Testis (tissue), 2 donors: ENCODE measurements at regions not wholly inside any gene's neighbourhood (a gene's known extent, or its start where the extent isn't known, plus 50 kb on each side); places are given as distances from the start of the nearest gene placed in this dataset.
"Not testable (repeated sequence)": the region's sequence is repeated elsewhere in the genome, so short reads cannot be mapped to it uniquely, and the experiment has no call there.

Experiments
- DNase-seq: peaks from one replicate; pipeline ENCODE4 v3.0.0-alpha.2; 2019
- H3K27ac ChIP-seq, 2 donors: fragments of 200-600 bp; sonication (generic); one replicate each; pipeline ENCODE4 v1.5.1; 2019
- H3K27me3 ChIP-seq: fragments of 200-600 bp; sonication (generic); one replicate; pipeline ENCODE4 v1.5.1; 2019
- H3K36me3 ChIP-seq: fragments of 200-600 bp; sonication (generic); one replicate; pipeline ENCODE4 v1.5.1; 2017; ENCODE audit warnings: low read depth; ENCODE audit errors: missing control alignments
- H3K4me1 ChIP-seq: fragments of 200-600 bp; sonication (generic); one replicate; pipeline ENCODE4 v1.5.1; 2019
- H3K4me3 ChIP-seq, 2 donors: fragments of 200-600 bp; sonication (generic); one replicate each; pipeline ENCODE4 v1.5.1; 2017 to 2019
- H3K9me3 ChIP-seq: fragments of 200-600 bp; sonication (generic); one replicate; pipeline ENCODE4 v1.5.1; 2017
- POLR2A ChIP-seq: fragments of 450-650 bp; IDR thresholded peaks from one replicate; pipeline ENCODE4 v1.6.1; 2017; ENCODE audit warnings: antibody characterized with exemption, mild to moderate bottlenecking, moderate library complexity
- WGBS, 2 donors: methylation state at CpG; one replicate each; pipeline ENCODE4 v1.1.5; 2018; 5-methylcytosine and 5-hydroxymethylcytosine counted together
- intact Hi-C: fragments of 100-400 bp; cut with DNase I; formaldehyde crosslinking; loops from one replicate; pipeline ENCODE4 v1.15.1; 2023; ENCODE audit warnings: low total_unique reads
- TF ChIP-seq, protein P1 (sequence below), 3 experiments: fragments of 450-650 bp in 2 of 3; fragments of 200-600 bp in 1 of 3; sonication (generic) in 1 of 3; IDR thresholded peaks; one replicate each; pipeline ENCODE4 v1.5.1; 2016 to 2019; ENCODE audit warnings: antibody characterized with exemption in 3 of 3, mild to moderate bottlenecking in 2 of 3, moderate library complexity in 1 of 3

DNA sequence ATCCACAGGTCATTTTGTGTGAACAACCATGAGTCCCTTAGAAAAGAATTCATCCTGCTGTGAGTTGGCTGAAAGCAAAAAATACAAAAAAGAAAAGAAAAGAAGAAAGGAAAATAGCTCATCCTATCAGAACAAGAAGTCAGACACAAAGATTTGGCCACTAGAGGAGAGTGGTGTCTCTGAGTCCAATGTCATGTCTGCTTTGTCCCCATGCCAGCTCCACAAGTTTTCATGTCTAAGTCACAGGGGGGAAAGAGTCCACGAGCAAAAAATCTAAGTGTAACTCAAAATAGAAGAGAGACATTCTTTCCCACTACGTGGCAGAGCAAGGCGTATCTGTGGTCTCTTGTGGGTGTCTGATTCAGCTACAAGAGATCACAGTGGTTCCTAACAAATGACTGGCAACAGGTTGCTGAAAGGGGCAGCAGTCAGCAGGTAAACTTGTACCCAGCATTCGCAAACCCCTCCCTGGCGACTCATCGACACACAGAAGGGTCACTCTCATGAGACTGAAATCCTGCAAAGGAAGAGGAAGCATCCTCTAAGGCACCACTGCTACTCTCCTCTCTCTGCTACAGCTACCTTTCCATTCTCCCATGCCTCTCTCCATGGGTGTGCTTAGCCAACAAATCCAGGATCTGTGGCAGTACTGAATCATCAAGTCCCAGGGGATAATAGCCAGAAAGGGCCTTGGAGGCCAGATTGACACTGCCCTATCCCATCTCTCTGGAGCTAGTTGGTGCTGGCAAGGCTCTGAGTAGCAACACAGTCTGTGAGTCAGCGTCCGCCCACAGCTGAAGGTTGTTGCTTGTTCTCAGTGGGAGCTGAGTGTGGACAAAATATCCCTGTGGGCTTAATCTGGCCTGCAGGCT is 123.0 kb upstream of the SLC39A10 start:
- Histone ChIP-seq H3K9me3 (no peaks in the 10 kb centered on the region), H3K4me3 (no peak overlapping the region), H3K27ac (peak overlapping the region; percentile 12 to 64), H3K36me3 (no peaks in the 10 kb centered on the region), H3K27me3 (no peaks in the 10 kb centered on the region), H3K4me1 (peaks cover 27% of the 10 kb centered on the region)
- WGBS, 2 donors, result 61 to 62% methylated on average over 6 to 8 of the region's 8 CpGs
- TF ChIP-seq POLR2A, result no peak
- TF ChIP-seq, protein P1, sequence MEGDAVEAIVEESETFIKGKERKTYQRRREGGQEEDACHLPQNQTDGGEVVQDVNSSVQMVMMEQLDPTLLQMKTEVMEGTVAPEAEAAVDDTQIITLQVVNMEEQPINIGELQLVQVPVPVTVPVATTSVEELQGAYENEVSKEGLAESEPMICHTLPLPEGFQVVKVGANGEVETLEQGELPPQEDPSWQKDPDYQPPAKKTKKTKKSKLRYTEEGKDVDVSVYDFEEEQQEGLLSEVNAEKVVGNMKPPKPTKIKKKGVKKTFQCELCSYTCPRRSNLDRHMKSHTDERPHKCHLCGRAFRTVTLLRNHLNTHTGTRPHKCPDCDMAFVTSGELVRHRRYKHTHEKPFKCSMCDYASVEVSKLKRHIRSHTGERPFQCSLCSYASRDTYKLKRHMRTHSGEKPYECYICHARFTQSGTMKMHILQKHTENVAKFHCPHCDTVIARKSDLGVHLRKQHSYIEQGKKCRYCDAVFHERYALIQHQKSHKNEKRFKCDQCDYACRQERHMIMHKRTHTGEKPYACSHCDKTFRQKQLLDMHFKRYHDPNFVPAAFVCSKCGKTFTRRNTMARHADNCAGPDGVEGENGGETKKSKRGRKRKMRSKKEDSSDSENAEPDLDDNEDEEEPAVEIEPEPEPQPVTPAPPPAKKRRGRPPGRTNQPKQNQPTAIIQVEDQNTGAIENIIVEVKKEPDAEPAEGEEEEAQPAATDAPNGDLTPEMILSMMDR (IDR thresholded peaks at IDR 0.05), result no peak
- intact Hi-C loops, result no loop called here
- DNase-seq, result peak; percentile 60

DNA sequence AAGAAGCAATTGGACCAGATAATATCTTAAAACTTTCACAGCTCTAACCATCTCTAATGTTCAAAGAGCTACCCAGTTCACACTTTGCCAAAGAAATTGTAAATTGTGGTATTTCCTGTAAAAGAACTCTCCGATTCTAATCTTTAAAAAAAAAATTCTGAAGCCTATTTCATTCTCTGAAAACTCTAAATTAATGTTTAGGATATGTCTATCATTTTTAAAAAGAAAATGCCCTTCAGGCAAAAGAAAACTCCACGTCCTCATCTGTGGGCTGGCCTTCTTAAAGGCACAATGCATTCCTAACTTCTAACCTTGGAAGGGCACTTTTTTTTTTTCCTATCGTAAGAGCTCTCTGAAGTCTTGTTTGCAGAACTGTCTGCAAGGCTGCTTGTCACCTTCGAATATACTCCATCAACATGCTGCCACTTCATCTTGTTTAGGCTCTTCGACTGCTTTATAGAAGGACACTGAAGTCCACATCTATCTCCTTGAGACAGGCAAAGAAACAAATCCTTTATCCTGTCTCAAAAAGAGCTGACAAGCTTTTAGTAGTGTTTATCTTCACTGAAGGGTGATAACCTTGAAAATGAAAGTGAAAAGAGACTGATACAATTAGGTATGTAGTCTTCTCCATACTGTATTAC is 124.3 kb upstream of the SLC39A10 start:
- no peak overlapping the region for H3K4me3 ChIP-seq
- H3K27ac ChIP-seq, result peak overlapping the region in 1 of 2 donors; percentile 64
- TF ChIP-seq POLR2A, result no peak
- TF ChIP-seq, protein P1 (IDR thresholded peaks at IDR 0.05), result no peak
- peaks cover 27% of the 10 kb centered on the region for H3K4me1 ChIP-seq
- no peaks in the 10 kb centered on the region for H3K9me3 ChIP-seq
- no peaks in the 10 kb centered on the region for H3K27me3 ChIP-seq
- intact Hi-C loops, result no loop called here
- 20 to 27% methylated on average over 5 of the region's 5 CpGs for WGBS, 2 donors
- no peaks in the 10 kb centered on the region for H3K36me3 ChIP-seq
- DNase-seq, result no peak

DNA sequence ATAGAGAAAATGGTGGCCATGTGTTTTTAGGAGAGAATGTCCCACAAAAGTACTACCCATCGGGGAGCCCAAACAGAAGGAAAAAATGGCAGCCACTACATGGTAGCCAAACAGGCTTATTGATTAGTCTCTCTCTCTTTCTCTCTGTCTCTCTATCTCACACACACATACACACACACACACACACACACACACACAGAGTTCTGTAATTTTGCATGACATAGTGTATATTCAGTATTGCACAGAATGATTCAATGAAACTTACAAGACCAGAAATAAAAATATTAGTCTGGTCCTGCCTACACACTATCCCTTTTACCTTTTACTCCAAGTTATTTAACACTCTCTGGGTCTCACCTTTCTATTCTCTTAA is 124.8 kb upstream of the SLC39A10 start:
- WGBS, 2 donors, result 94% methylated on average over 1 of the region's 1 CpG
- Histone ChIP-seq H3K27me3 (no peaks in the 10 kb centered on the region), H3K4me1 (peaks cover 27% of the 10 kb centered on the region), H3K27ac (peak overlapping the region in 1 of 2 donors; percentile 64), H3K9me3 (no peaks in the 10 kb centered on the region), H3K4me3 (no peak overlapping the region), H3K36me3 (no peaks in the 10 kb centered on the region)
- intact Hi-C loops, result no loop called here
- TF ChIP-seq POLR2A, result no peak
- TF ChIP-seq, protein P1 (IDR thresholded peaks at IDR 0.05), result no peak
- DNase-seq, result no peak

DNA sequence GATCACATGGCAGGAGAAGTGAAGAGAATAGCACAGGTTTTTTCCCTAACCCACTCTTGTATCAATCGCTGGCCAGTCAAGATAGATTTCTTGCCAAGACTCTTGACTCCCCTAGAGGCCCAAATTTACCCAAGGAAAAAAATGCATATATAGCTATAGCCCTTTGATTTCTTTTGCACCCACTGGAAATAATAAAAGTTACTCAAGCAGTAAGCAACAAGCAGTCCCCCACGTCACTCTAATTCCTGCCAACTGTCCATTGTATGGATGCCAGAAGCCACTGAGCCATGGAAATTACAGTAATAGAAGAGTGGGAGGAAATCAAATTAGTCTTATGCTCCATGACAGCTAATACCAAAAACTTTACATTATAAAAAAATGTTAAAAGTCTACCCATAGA is 125.3 kb upstream of the SLC39A10 start:
- Histone ChIP-seq H3K4me1 (peaks cover 27% of the 10 kb centered on the region), H3K9me3 (no peaks in the 10 kb centered on the region), H3K27ac (peak overlapping the region in 1 of 2 donors; percentile 64), H3K27me3 (no peaks in the 10 kb centered on the region), H3K4me3 (no peak overlapping the region), H3K36me3 (no peaks in the 10 kb centered on the region)
- WGBS, 2 donors, result 43 to 53% methylated on average over 2 of the region's 2 CpGs
- intact Hi-C loops, result no loop called here
- DNase-seq, result no peak
- TF ChIP-seq, protein P1 (IDR thresholded peaks at IDR 0.05), result no peak
- no peak for TF ChIP-seq POLR2A

DNA sequence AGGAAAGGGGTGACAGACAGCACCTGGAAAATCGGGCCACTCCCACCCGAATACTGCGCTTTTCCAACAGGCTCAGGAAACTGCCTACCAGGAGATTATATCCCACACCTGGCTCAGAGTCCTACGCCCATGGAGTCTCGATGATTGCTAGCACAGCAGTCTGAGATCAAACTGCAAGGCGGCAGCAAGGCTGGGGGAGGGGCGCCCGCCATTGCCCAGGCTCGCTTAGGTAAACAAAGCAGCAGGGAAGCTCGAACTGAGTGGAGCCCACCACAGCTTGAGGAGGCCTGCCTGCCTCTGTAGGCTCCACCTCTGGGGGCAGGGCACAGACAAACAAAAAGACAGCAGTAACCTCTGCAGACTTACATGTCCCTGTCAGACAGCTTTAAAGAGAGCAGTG is 133.8 kb upstream of the SLC39A10 start:
- H3K27me3 ChIP-seq, H3K4me1 ChIP-seq, H3K27ac ChIP-seq, H3K9me3 ChIP-seq, H3K36me3 ChIP-seq, H3K4me3 ChIP-seq, intact Hi-C loops, DNase-seq: not testable (repeated sequence)
- 91% methylated on average over 9 to 10 of the region's 10 CpGs for WGBS, 2 donors
